Smooth muscle cell (in vitro differentiated cells): ENCODE measurements at regions not wholly inside any gene's neighbourhood (a gene's known extent, or its start where the extent isn't known, plus 50 kb on each side); places are given as distances from the start of the nearest gene placed in this dataset.

Experiments
- DNase-seq: peaks from one replicate; lab custom pipeline; 2025; ENCODE audit not compliant: unreplicated experiment; lab: John Stamatoyannopoulos, UW
- H2AFZ ChIP-seq: fragments of 200-600 bp; sonication (generic); 2 replicates; pipeline ENCODE4 v1.6.0; 2016; ENCODE audit warnings: antibody characterized with exemption, low read depth, mild to moderate bottlenecking
- H3F3A ChIP-seq: fragments of 200-600 bp; sonication (generic); 2 replicates; pipeline ENCODE4 v1.6.0; 2017; ENCODE audit warnings: antibody characterized with exemption, low read depth
- H3K27ac ChIP-seq: fragments of 200-600 bp; sonication (generic); 2 replicates; pipeline ENCODE4 v1.5.1; 2016; ENCODE audit warnings: low read depth, mild to moderate bottlenecking
- H3K27me3 ChIP-seq: fragments of 200-600 bp; sonication (generic); 2 replicates; pipeline ENCODE4 v1.6.1; 2016; ENCODE audit warnings: low read depth, mild to moderate bottlenecking
- H3K36me3 ChIP-seq: fragments of 200-600 bp; sonication (generic); 2 replicates; pipeline ENCODE4 v1.5.1; 2016; ENCODE audit warnings: low read depth
- H3K4me1 ChIP-seq: fragments of 200-600 bp; sonication (generic); 2 replicates; pipeline ENCODE4 v1.5.1; 2016; ENCODE audit warnings: low read depth
- H3K4me2 ChIP-seq: fragments of 200-600 bp; sonication (generic); 2 replicates; pipeline ENCODE4 v1.6.0; 2016; ENCODE audit warnings: mild to moderate bottlenecking
- H3K4me3 ChIP-seq: fragments of 200-600 bp; sonication (generic); 2 replicates; pipeline ENCODE4 v1.5.1; 2016; ENCODE audit warnings: mild to moderate bottlenecking
- H3K79me2 ChIP-seq: fragments of 200-600 bp; sonication (generic); 2 replicates; pipeline ENCODE4 v1.6.0; 2016; ENCODE audit warnings: low read depth, mild to moderate bottlenecking
- H3K9ac ChIP-seq: fragments of 200-600 bp; sonication (generic); 2 replicates; pipeline ENCODE4 v1.6.0; 2016; ENCODE audit warnings: low read depth
- H3K9me3 ChIP-seq: fragments of 200-600 bp; sonication (generic); replicated peaks from 2 replicates; pipeline ENCODE4 v1.5.1; 2016; ENCODE audit warnings: low read depth
- H4K20me1 ChIP-seq: fragments of 200-600 bp; sonication (generic); 2 replicates; pipeline ENCODE4 v1.6.0; 2016; ENCODE audit warnings: low read depth
- WGBS: methylation state at CpG from one replicate; pipeline ENCODE4 v1.1.7; 2016; ENCODE audit warnings: low lambda C conversion rate; 5-methylcytosine and 5-hydroxymethylcytosine counted together
- TF ChIP-seq, protein P1 (sequence below): fragments of 200-600 bp; sonication (generic); IDR thresholded peaks from 2 replicates; pipeline ENCODE4 v1.5.1; 2017; ENCODE audit warnings: borderline replicate concordance, mild to moderate bottlenecking, antibody characterized with exemption; ENCODE audit not compliant: insufficient read depth, poor library complexity, severe bottlenecking

DNA sequence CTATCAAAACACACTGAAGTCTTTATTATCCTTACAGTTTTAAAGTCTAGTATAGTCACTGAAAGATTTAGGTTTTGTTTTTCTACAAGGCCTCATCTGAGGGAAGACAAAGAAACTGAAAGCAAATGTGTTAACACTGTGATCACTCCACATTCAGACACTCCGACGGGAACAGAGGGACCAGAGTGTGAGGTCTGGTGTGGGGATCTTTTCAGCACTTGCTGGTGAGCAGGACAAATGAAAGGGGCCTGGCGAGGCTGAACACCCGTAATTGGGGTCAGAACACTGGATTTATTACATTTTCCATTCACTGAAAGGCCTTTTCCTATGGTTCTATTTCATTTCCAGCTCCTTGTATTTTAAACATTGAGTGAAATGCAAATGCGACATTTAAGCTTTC, 910.5 kb downstream of the CDH11 start:
- TF ChIP-seq, protein P1, sequence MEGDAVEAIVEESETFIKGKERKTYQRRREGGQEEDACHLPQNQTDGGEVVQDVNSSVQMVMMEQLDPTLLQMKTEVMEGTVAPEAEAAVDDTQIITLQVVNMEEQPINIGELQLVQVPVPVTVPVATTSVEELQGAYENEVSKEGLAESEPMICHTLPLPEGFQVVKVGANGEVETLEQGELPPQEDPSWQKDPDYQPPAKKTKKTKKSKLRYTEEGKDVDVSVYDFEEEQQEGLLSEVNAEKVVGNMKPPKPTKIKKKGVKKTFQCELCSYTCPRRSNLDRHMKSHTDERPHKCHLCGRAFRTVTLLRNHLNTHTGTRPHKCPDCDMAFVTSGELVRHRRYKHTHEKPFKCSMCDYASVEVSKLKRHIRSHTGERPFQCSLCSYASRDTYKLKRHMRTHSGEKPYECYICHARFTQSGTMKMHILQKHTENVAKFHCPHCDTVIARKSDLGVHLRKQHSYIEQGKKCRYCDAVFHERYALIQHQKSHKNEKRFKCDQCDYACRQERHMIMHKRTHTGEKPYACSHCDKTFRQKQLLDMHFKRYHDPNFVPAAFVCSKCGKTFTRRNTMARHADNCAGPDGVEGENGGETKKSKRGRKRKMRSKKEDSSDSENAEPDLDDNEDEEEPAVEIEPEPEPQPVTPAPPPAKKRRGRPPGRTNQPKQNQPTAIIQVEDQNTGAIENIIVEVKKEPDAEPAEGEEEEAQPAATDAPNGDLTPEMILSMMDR, result no peak
- H3K9ac ChIP-seq, result no peak overlapping the region
- H3K27me3 ChIP-seq, result no peaks in the 10 kb centered on the region
- no peaks in the 10 kb centered on the region for H3K36me3 ChIP-seq
- H3K4me3 ChIP-seq, result no peak overlapping the region
- no peaks in the 10 kb centered on the region for H3K79me2 ChIP-seq
- no peaks in the 10 kb centered on the region for H3K9me3 ChIP-seq
- no peaks in the 10 kb centered on the region for H3K4me1 ChIP-seq
- DNase-seq, result no peak
- no peaks in the 10 kb centered on the region for H4K20me1 ChIP-seq
- peak overlapping the region; percentile 56 for H2AFZ ChIP-seq
- WGBS, result 35% methylated on average over 5 of the region's 5 CpGs
- peak overlapping the region; percentile 35 for H3K4me2 ChIP-seq
- no peaks in the 10 kb centered on the region for H3F3A ChIP-seq
- no peak overlapping the region for H3K27ac ChIP-seq

- Histone ChIP-seq H3K27ac (peak overlapping the region; percentile 13), H2AFZ (no peak overlapping the region), H3K4me3 (no peak overlapping the region), H3K4me2 (no peak overlapping the region), H3K36me3 (no peaks in the 10 kb centered on the region), H3F3A (no peaks in the 10 kb centered on the region), H3K4me1 (no peaks in the 10 kb centered on the region), H3K9me3 (no peaks in the 10 kb centered on the region), H3K9ac (no peak overlapping the region), H4K20me1 (no peaks in the 10 kb centered on the region), H3K27me3 (no peaks in the 10 kb centered on the region), H3K79me2 (no peaks in the 10 kb centered on the region)
- TF ChIP-seq, protein P1, result no peak
- DNase-seq, result no peak
- 30% methylated on average over 2 of the region's 2 CpGs for WGBS
Measured at GRCh38 chr16:64206862-64207261, 915.0 kb downstream of the CDH11 start.

GRCh38 chr16:64203126-64203525, 918.7 kb downstream of the CDH11 start:
- Histone ChIP-seq H3K4me3 (no peak overlapping the region), H3K79me2 (no peaks in the 10 kb centered on the region), H3K9me3 (no peaks in the 10 kb centered on the region), H3F3A (no peaks in the 10 kb centered on the region), H4K20me1 (no peaks in the 10 kb centered on the region), H3K27ac (no peak overlapping the region), H3K4me1 (no peaks in the 10 kb centered on the region), H3K36me3 (no peaks in the 10 kb centered on the region), H3K27me3 (no peaks in the 10 kb centered on the region), H3K4me2 (no peak overlapping the region), H2AFZ (no peak overlapping the region), H3K9ac (no peak overlapping the region)
- 82% methylated on average over 4 of the region's 4 CpGs for WGBS
- DNase-seq, result no peak
- TF ChIP-seq, protein P1, result no peak

GRCh38 chr16:64202571-64202970, 919.3 kb downstream of the CDH11 start:
- no peaks in the 10 kb centered on the region for H3K9me3 ChIP-seq
- no peak for DNase-seq
- H2AFZ ChIP-seq, result no peak overlapping the region
- WGBS, result 80% methylated on average over 4 of the region's 4 CpGs
- H3F3A ChIP-seq, result no peaks in the 10 kb centered on the region
- no peaks in the 10 kb centered on the region for H3K27me3 ChIP-seq
- no peaks in the 10 kb centered on the region for H3K4me1 ChIP-seq
- H3K79me2 ChIP-seq, result no peaks in the 10 kb centered on the region
- no peak overlapping the region for H3K4me2 ChIP-seq
- TF ChIP-seq, protein P1, result no peak
- H3K27ac ChIP-seq, result no peak overlapping the region
- no peak overlapping the region for H3K4me3 ChIP-seq
- no peak overlapping the region for H3K9ac ChIP-seq
- no peaks in the 10 kb centered on the region for H4K20me1 ChIP-seq
- H3K36me3 ChIP-seq, result no peaks in the 10 kb centered on the region
